Caco-2 (cell line): ENCODE measurements at regions not wholly inside any gene's neighbourhood (a gene's known extent, or its start where the extent isn't known, plus 50 kb on each side); places are given as distances from the start of the nearest gene placed in this dataset.

ENCODE experiments used
- BruUV-seq: library from RNA; stranded (reverse); fragments of 400-500 nt; replicated peaks from 2 replicates; lab custom pipeline; 2021; lab: Mats Ljungman, UMichigan
- CTCF ChIA-PET: fragments of 300-600 bp; sonication (Branson Sonifier 250); formaldehyde crosslinking; loops from one replicate; lab custom pipeline; 2022; ENCODE audit warnings: antibody characterized with exemption; lab: Charles Lee
- POLR2A ChIA-PET: fragments of 300-600 bp; sonication (Branson Sonifier 250); formaldehyde crosslinking; loops from one replicate; lab custom pipeline; 2022; ENCODE audit warnings: antibody characterized with exemption; lab: Charles Lee
- DNase-seq, 2 experiments: peaks; one replicate each; pipeline versions ENCODE4 v3.0.0 to v3.0.0-alpha.2; 2020 to 2022
- H3K27me3 ChIP-seq: replicated peaks from 2 replicates; pipeline ENCODE4 v1.6.0; 2011; ENCODE audit warnings: low read length; ENCODE audit not compliant: control insufficient read depth, insufficient read depth
- H3K36me3 ChIP-seq: 2 replicates; pipeline ENCODE4 v1.5.1; 2011; ENCODE audit warnings: low read length; ENCODE audit not compliant: control insufficient read depth, insufficient read depth
- H3K4me1 ChIP-seq: fragments of 250-450 bp; sonication (Bioruptor Pico); 2 replicates; pipeline ENCODE4 v1.5.1; 2020; ENCODE audit warnings: mild to moderate bottlenecking
- H3K4me3 ChIP-seq: 2 replicates; pipeline ENCODE4 v1.5.1; 2011; ENCODE audit warnings: low read depth, mild to moderate bottlenecking, control low read depth, low read length
- H3K9me3 ChIP-seq: fragments of 250-450 bp; sonication (Bioruptor Pico); 2 replicates; pipeline ENCODE4 v1.5.1; 2020; ENCODE audit warnings: mild to moderate bottlenecking, moderate library complexity
- H3K27ac Mint-ChIP-seq: one replicate; pipeline ENCODE4 v1.8.0; 2022; ENCODE audit warnings: mixed read lengths; ENCODE audit not compliant: unreplicated experiment
- H3K27me3 Mint-ChIP-seq: one replicate; pipeline ENCODE4 v1.8.0; 2022; ENCODE audit warnings: mixed read lengths; ENCODE audit not compliant: insufficient read depth, unreplicated experiment
- H3K36me3 Mint-ChIP-seq: one replicate; pipeline ENCODE4 v1.8.0; 2022; ENCODE audit warnings: mild to moderate bottlenecking, mixed read lengths; ENCODE audit not compliant: insufficient read depth, unreplicated experiment
- H3K4me1 Mint-ChIP-seq: one replicate; pipeline ENCODE4 v1.8.0; 2022; ENCODE audit warnings: low read depth, mixed read lengths; ENCODE audit not compliant: unreplicated experiment
- H3K4me3 Mint-ChIP-seq: one replicate; pipeline ENCODE4 v1.8.0; 2022; ENCODE audit warnings: mild to moderate bottlenecking, moderate library complexity, mixed read lengths; ENCODE audit not compliant: unreplicated experiment
- H3K9me3 Mint-ChIP-seq: one replicate; pipeline ENCODE4 v1.8.0; 2022; ENCODE audit warnings: mixed read lengths; ENCODE audit not compliant: unreplicated experiment
- CTCF ChIP-seq, 2 experiments: fragments of 200-600 bp in 1 of 2; IDR thresholded peaks; 1 replicate in 1 of 2; 2 replicates in 1 of 2; pipeline versions ENCODE4 v1.5.1 to v1.8.0; 2011 to 2022; ENCODE audit warnings: antibody characterized with exemption in 1 of 2, control low read depth in 1 of 2, inconsistent platforms in 1 of 2, low read depth in 1 of 2, low read length in 1 of 2, mild to moderate bottlenecking in 1 of 2, moderate library complexity in 1 of 2; ENCODE audit not compliant: insufficient read depth in 1 of 2, severe bottlenecking in 1 of 2, unreplicated experiment in 1 of 2
- intact Hi-C: fragments of 100-400 bp; cut with micrococcal nuclease; formaldehyde crosslinking; loops from one replicate; pipeline ENCODE4 v1.10.0; 2022; ENCODE audit not compliant: unreplicated experiment

GRCh38 chr2:59076079-59076619 lies 835.0 kb upstream of the FANCL start:
- Histone ChIP-seq H3K4me1 (peaks cover 5% of the 10 kb centered on the region; the same call in 1 of the 2 replicates), H3K4me3 (no peak overlapping the region), H3K36me3 (no peaks in the 10 kb centered on the region), H3K27me3 (no peaks in the 10 kb centered on the region), H3K9me3 (no peaks in the 10 kb centered on the region)
- no peak for DNase-seq
- Mint-ChIP-seq H3K4me3 (no peak overlapping the region), H3K36me3 (no peaks in the 10 kb centered on the region), H3K27me3 (peaks cover 8% of the 10 kb centered on the region), H3K9me3 (peaks cover 12% of the 10 kb centered on the region), H3K27ac (no peak overlapping the region), H3K4me1 (no peaks in the 10 kb centered on the region)
- POLR2A ChIA-PET: no interaction called here
- CTCF ChIA-PET: no interaction called here
- no TSS peak for BruUV-seq
- TF ChIP-seq CTCF (IDR thresholded peaks at IDR 0.05; ENCODE audit: insufficient read depth in 1 of 2, low read depth in 1 of 2, low read length in 1 of 2, severe bottlenecking in 1 of 2, unreplicated experiment in 1 of 2): no peak
- intact Hi-C loops: no loop called here

GRCh38 chr2:59074071-59074470 lies 832.9 kb upstream of the FANCL start:
- no TSS peak for BruUV-seq
- Histone ChIP-seq H3K36me3 (no peaks in the 10 kb centered on the region), H3K27me3 (no peaks in the 10 kb centered on the region), H3K9me3 (no peaks in the 10 kb centered on the region), H3K4me1 (peaks cover 5% of the 10 kb centered on the region; the same call in 1 of the 2 replicates), H3K4me3 (no peak overlapping the region)
- Mint-ChIP-seq H3K27me3 (peaks cover 6% of the 10 kb centered on the region), H3K9me3 (peaks cover 17% of the 10 kb centered on the region), H3K4me3 (no peak overlapping the region), H3K4me1 (no peaks in the 10 kb centered on the region), H3K27ac (no peak overlapping the region), H3K36me3 (no peaks in the 10 kb centered on the region)
- no peak for TF ChIP-seq CTCF (IDR thresholded peaks at IDR 0.05; ENCODE audit: insufficient read depth in 1 of 2, low read depth in 1 of 2, low read length in 1 of 2, severe bottlenecking in 1 of 2, unreplicated experiment in 1 of 2)
- ChIA-PET CTCF (no interaction called here), POLR2A (no interaction called here)
- no peak for DNase-seq
- intact Hi-C loops: loop anchor here (5.0 kb wide), 1 partner anchor 312 kb away; no protein-coding TSS in a partner anchor

DNA sequence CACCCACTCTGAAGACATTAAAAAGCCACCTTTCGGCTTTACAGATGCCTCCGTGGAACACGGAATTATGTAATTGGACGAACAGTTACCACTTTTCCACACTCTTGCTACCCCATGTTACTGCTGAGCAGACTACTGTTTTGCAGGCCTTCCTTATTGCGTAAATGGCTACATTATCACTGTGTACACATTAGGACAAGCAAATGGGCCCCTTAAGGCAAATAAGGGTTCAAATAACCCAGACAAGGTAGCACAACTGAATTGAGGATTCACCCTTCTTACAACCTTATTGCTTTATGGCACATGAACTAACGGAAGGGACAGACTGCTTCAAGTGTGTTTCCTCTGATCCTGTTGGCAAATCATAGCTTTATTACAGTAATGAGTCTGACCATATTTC lies 832.2 kb upstream of the FANCL start:
- no peak for TF ChIP-seq CTCF (IDR thresholded peaks at IDR 0.05; ENCODE audit: insufficient read depth in 1 of 2, low read depth in 1 of 2, low read length in 1 of 2, severe bottlenecking in 1 of 2, unreplicated experiment in 1 of 2)
- no TSS peak for BruUV-seq
- Mint-ChIP-seq H3K27me3 (peaks cover 6% of the 10 kb centered on the region), H3K4me1 (no peaks in the 10 kb centered on the region), H3K36me3 (no peaks in the 10 kb centered on the region), H3K4me3 (no peak overlapping the region), H3K27ac (no peak overlapping the region), H3K9me3 (peaks cover 17% of the 10 kb centered on the region)
- ChIA-PET CTCF (no interaction called here), POLR2A (no interaction called here)
- Histone ChIP-seq H3K9me3 (no peaks in the 10 kb centered on the region), H3K36me3 (no peaks in the 10 kb centered on the region), H3K4me1 (peaks cover 5% of the 10 kb centered on the region; the same call in 1 of the 2 replicates), H3K4me3 (no peak overlapping the region), H3K27me3 (no peaks in the 10 kb centered on the region)
- DNase-seq: peak in 1 of 2 experiments; percentile 2
- intact Hi-C loops: loop anchor here (5.0 kb wide), 1 partner anchor 311 kb away; no protein-coding TSS in a partner anchor
